OCI-LY7 (cell line): ENCODE measurements at regions not wholly inside any gene's neighbourhood (a gene's known extent, or its start where the extent isn't known, plus 50 kb on each side); places are given as distances from the start of the nearest gene placed in this dataset.
"Not testable (repeated sequence)": the region's sequence is repeated elsewhere in the genome, so short reads cannot be mapped to it uniquely, and the experiment has no call there.

Source experiments
- BruUV-seq: library from RNA; stranded (reverse); fragments of 400-500 nt; replicated peaks from 2 replicates; lab custom pipeline; 2021; lab: Mats Ljungman, UMichigan
- CTCF ChIA-PET: fragments of 300-600 bp; sonication (Branson Sonifier 250); formaldehyde crosslinking; loops from one replicate; lab custom pipeline; 2022; ENCODE audit warnings: antibody characterized with exemption; ENCODE audit not compliant: unreplicated experiment; lab: Charles Lee
- POLR2A ChIA-PET: fragments of 300-600 bp; sonication (Branson Sonifier 250); formaldehyde crosslinking; loops from one replicate; lab custom pipeline; 2022; ENCODE audit warnings: antibody characterized with exemption; lab: Charles Lee
- DNase-seq: peaks from one replicate; pipeline ENCODE4 v3.0.0-alpha.2; 2015; ENCODE audit warnings: low spot score
- H2AFZ ChIP-seq: fragments of 200-600 bp; sonication (generic), shearing (Covaris generic); 2 replicates; pipeline ENCODE4 v1.6.1; 2014; ENCODE audit warnings: mild to moderate bottlenecking, antibody characterized with exemption, low read length, moderate library complexity
- H3K27ac ChIP-seq: fragments of 200-600 bp; sonication (generic); 2 replicates; pipeline ENCODE4 v1.5.1; 2014; ENCODE audit warnings: mixed run types, low read depth, mild to moderate bottlenecking, moderate library complexity, low read length, inconsistent platforms; ENCODE audit not compliant: poor library complexity, severe bottlenecking
- H3K36me3 ChIP-seq: fragments of 200-600 bp; sonication (generic); 2 replicates; pipeline ENCODE4 v1.6.1; 2014; ENCODE audit warnings: mild to moderate bottlenecking, antibody characterized with exemption, low read length, moderate library complexity, mixed read lengths; ENCODE audit not compliant: insufficient read depth
- H3K4me1 ChIP-seq: fragments of 200-600 bp; sonication (generic); 2 replicates; pipeline ENCODE4 v1.5.1; 2014; ENCODE audit warnings: mild to moderate bottlenecking, low read length; ENCODE audit not compliant: insufficient read depth, poor library complexity, severe bottlenecking
- H3K4me2 ChIP-seq: fragments of 200-600 bp; sonication (generic); 2 replicates; pipeline ENCODE4 v1.6.1; 2014; ENCODE audit warnings: mild to moderate bottlenecking, low read length
- H3K4me3 ChIP-seq: fragments of 200-600 bp; sonication (generic); 2 replicates; pipeline ENCODE4 v1.5.1; 2014; ENCODE audit warnings: mild to moderate bottlenecking, low read depth, low read length; ENCODE audit not compliant: poor library complexity, severe bottlenecking
- H3K79me2 ChIP-seq: fragments of 200-600 bp; sonication (generic); 2 replicates; pipeline ENCODE4 v1.6.1; 2016; ENCODE audit warnings: low read depth, mild to moderate bottlenecking, low read length, moderate library complexity, mixed read lengths; ENCODE audit not compliant: insufficient read depth
- H3K9me2 ChIP-seq: fragments of 200-600 bp; sonication (generic); 2 replicates; pipeline ENCODE4 v1.6.1; 2016; ENCODE audit warnings: mild to moderate bottlenecking, low read length, mixed read lengths; ENCODE audit not compliant: insufficient read depth
- H3K9me3 ChIP-seq: fragments of 200-600 bp; sonication (generic); 2 replicates; pipeline ENCODE4 v1.6.1; 2014; ENCODE audit warnings: mild to moderate bottlenecking, mixed run types, low read length, mixed read lengths
- H4K20me1 ChIP-seq: fragments of 200-600 bp; sonication (generic); 2 replicates; pipeline ENCODE4 v1.6.1; 2014; ENCODE audit warnings: mild to moderate bottlenecking, antibody characterized with exemption, low read length, moderate library complexity, mixed read lengths; ENCODE audit not compliant: insufficient read depth
- intact Hi-C: fragments of 100-400 bp; cut with micrococcal nuclease; formaldehyde crosslinking; loops from one replicate; pipeline ENCODE4 v1.10.0; 2022; ENCODE audit not compliant: unreplicated experiment

- CTCF ChIA-PET, POLR2A ChIA-PET, H3K9me3 ChIP-seq, H3K36me3 ChIP-seq, H2AFZ ChIP-seq, intact Hi-C loops, H4K20me1 ChIP-seq, H3K9me2 ChIP-seq, BruUV-seq: not testable (repeated sequence)
- H3K79me2 ChIP-seq = peaks cover 23% of the 10 kb centered on the region
- peak overlapping the region; percentile 73 for H3K27ac ChIP-seq
- peak; percentile 86 for DNase-seq
- H3K4me2 ChIP-seq = peak overlapping the region; percentile 47; the same call in 1 of the 2 replicates
- H3K4me1 ChIP-seq = peaks cover 25% of the 10 kb centered on the region
- H3K4me3 ChIP-seq = peak overlapping the region; percentile 67
Measured at GRCh38 chr1:120558303-120559060, 143.6 kb downstream of the NBPF8 start.

- Histone ChIP-seq H3K4me1 (peaks cover 29% of the 10 kb centered on the region), H3K4me2 (peak overlapping the region; percentile 70), H3K27ac (peak overlapping the region; percentile 88), H3K4me3 (peak overlapping the region; percentile 57)
- DNase-seq = peak; percentile 86
- CTCF ChIA-PET, H3K79me2 ChIP-seq, H3K9me2 ChIP-seq, H3K36me3 ChIP-seq, H2AFZ ChIP-seq, H3K9me3 ChIP-seq, BruUV-seq, H4K20me1 ChIP-seq, intact Hi-C loops, POLR2A ChIA-PET: not testable (repeated sequence)
Measured at GRCh38 chr1:120561767-120562166, 146.9 kb downstream of the NBPF8 start.

- DNase-seq, H3K36me3 ChIP-seq, BruUV-seq, H3K4me2 ChIP-seq, H4K20me1 ChIP-seq, CTCF ChIA-PET, POLR2A ChIA-PET, H3K4me3 ChIP-seq, H2AFZ ChIP-seq, H3K9me3 ChIP-seq, H3K9me2 ChIP-seq, H3K79me2 ChIP-seq, H3K27ac ChIP-seq, intact Hi-C loops: not testable (repeated sequence)
- peaks cover 25% of the 10 kb centered on the region for H3K4me1 ChIP-seq
Measured at GRCh38 chr1:120565396-120565795, 150.6 kb downstream of the NBPF8 start.

DNA sequence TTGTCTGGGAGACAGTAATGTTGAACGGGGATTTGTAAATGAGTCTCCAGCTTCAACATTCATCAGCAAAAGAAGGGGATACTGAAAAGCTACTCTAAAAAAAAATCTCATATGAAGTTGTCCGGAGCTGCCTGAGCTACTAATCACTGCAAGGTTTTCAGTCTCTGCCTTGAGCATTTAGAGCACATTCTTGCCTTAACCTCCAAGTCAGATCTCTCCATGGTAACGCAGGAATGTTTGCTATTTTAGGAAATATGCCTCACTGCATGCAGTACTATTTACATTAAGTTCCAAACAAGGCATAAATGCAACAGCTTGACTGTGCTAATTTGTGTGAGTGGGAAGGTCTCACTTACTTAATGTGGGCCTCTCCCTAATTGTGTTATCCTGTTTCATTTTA, 152.8 kb downstream of the NBPF8 start:
- H3K4me2 ChIP-seq, H3K4me3 ChIP-seq, H3K27ac ChIP-seq, POLR2A ChIA-PET, intact Hi-C loops, BruUV-seq, H3K9me3 ChIP-seq, H4K20me1 ChIP-seq, H3K9me2 ChIP-seq, H2AFZ ChIP-seq, CTCF ChIA-PET, DNase-seq, H3K79me2 ChIP-seq, H3K36me3 ChIP-seq: not testable (repeated sequence)
- H3K4me1 ChIP-seq = peaks cover 11% of the 10 kb centered on the region

DNA sequence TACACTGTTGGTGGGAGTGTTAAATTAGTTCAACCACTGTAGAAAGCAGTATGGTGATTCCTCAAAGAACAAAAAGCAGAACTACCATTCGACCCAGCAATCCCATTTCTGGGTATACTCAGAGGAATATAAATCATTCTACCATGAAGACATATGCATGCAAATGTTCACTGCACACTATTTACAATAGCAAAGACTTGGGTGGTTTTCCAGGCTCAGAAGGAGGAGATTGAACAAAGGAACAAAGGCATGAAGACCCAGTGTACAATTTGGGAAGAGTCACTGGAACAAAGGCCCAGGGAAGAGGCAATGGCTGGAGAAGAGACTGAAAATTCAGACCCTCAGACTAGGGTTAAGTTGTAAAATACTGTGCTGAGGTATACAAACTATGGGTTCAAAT, 148.5 kb upstream of the NBPF26 start:
- DNase-seq, H3K36me3 ChIP-seq, H2AFZ ChIP-seq, H3K9me3 ChIP-seq, POLR2A ChIA-PET, H3K27ac ChIP-seq, intact Hi-C loops, BruUV-seq, H4K20me1 ChIP-seq, H3K9me2 ChIP-seq, H3K4me2 ChIP-seq, H3K4me1 ChIP-seq, CTCF ChIA-PET, H3K79me2 ChIP-seq, H3K4me3 ChIP-seq: not testable (repeated sequence)

DNA sequence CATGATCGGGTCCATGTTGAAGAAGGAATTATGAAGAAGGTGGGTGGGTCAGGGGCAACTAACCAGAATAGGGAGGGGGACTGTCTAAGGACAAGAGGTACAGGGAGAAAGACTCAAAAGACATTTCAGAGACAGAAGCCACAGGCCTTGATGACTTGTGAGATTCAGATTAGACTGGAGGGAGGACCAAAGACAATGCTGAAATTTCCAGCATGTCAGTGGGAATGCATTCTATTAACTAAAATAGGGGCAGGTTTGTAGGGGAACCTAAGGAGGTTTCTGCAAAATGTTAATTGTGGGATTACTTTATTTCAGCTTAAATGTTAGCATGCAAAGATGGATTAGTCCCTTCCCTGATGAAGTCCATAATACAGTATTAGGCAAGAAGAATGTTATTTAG, 141.6 kb upstream of the NBPF26 start:
- H3K36me3 ChIP-seq, H2AFZ ChIP-seq, POLR2A ChIA-PET, DNase-seq, H3K9me2 ChIP-seq, H4K20me1 ChIP-seq, H3K4me3 ChIP-seq, H3K4me1 ChIP-seq, intact Hi-C loops, BruUV-seq, CTCF ChIA-PET, H3K27ac ChIP-seq, H3K9me3 ChIP-seq, H3K4me2 ChIP-seq, H3K79me2 ChIP-seq: not testable (repeated sequence)
